ENCODE measurements at regions not wholly inside any gene's neighbourhood (a gene's known extent, or its start where the extent isn't known, plus 50 kb on each side); places are given as distances from the start of the nearest gene placed in this dataset.
"Not testable (repeated sequence)": the region's sequence is repeated elsewhere in the genome, so short reads cannot be mapped to it uniquely, and the experiment has no call there.

GRCh38 chr5:94102849-94103248 lies 361.4 kb upstream of the POU5F2 start:
- TF ChIP-seq GATA1 (IDR thresholded peaks at IDR 0.05; ENCODE audit: low read depth, low read length) (no peak), POLR2A (IDR thresholded peaks at IDR 0.05; ENCODE audit: low read length) (no peak)
- no peak for DNase-seq

DNA sequence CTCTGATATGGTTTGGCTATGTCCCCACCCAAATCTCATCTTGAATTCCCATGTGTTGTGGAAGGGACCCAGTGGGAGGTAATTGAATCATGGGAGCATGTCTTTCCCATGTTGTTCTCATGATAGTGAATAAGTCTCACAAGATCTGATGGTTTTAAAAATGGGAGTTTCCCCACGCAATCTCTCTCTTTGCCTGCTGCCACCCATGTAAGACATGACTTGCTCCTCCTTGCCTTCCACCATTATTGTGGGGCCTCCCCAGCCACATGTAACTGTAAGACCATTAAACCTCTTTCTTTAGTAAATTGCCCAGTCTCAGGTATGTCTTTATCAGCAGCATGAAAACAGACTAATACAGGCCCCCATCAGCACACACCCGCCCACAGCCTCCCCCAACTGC lies 356.0 kb upstream of the POU5F2 start:
- not testable (repeated sequence) for DNase-seq

DNA sequence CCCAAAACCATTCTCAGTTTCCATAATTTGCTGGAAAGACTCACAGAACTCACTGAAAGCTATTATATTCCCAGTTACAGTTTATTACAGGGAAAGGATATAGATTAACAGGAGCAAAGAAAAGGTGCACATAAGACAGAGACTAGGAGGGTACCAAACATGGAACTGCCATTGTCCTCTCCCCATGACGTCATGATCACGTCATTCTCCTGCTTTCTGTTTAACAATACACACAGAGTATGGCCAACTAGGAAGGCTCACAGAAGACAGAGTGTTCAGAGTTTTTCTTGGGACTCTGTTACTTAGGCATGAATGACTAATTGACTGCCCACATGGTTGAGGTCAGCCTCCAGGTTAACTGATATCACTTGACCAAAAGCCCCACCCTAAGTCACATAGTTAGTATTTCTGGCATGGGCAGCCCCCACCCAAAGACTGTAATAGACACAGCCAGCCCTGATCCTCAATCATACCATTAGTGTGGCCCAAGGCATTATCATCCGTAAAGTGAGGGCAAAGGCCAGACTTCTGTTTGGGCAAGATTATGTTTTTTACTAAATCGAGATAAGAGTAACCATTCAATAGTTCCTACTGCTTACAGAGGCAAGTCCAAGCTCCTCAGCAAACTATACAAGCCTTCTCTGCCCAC lies 353.5 kb upstream of the POU5F2 start:
- TF ChIP-seq POLR2A (IDR thresholded peaks at IDR 0.05; ENCODE audit: low read length) (no peak), GATA1 (IDR thresholded peaks at IDR 0.05; ENCODE audit: low read depth, low read length) (no peak)
- peak; percentile 56 to 90 for DNase-seq

- no peak for DNase-seq
- TF ChIP-seq GATA1 (IDR thresholded peaks at IDR 0.05; ENCODE audit: low read depth, low read length), result no peak
- no peak for TF ChIP-seq POLR2A (IDR thresholded peaks at IDR 0.05; ENCODE audit: low read length)
Measured at GRCh38 chr5:94093300-94093699, 351.9 kb upstream of the POU5F2 start.

DNA sequence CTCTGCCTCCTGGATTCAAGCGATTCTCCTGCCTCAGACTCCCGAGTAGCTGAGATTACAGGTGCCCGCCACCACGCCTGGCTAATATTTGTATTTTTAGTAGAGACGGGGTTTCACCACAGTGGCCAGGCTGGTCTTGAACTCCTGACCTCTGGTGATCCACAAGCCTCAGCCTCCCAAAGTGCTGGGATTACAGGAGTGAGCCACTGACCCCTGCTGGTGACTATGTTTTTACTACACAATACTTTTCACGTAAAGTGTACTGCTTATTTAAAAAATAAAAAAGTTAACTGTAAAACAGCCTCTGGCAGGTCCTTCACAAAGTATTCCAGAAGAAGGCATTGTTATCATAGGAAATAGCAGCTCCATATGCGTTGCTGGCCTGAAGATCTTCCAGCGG lies 345.2 kb upstream of the POU5F2 start:
- DNase-seq, result peak; percentile 33 to 38

GRCh38 chr5:94086194-94086593 lies 344.8 kb upstream of the POU5F2 start:
- no peak for DNase-seq
- TF ChIP-seq GATA1 (IDR thresholded peaks at IDR 0.05; ENCODE audit: low read depth, low read length) (no peak), POLR2A (IDR thresholded peaks at IDR 0.05; ENCODE audit: low read length) (no peak)

DNA sequence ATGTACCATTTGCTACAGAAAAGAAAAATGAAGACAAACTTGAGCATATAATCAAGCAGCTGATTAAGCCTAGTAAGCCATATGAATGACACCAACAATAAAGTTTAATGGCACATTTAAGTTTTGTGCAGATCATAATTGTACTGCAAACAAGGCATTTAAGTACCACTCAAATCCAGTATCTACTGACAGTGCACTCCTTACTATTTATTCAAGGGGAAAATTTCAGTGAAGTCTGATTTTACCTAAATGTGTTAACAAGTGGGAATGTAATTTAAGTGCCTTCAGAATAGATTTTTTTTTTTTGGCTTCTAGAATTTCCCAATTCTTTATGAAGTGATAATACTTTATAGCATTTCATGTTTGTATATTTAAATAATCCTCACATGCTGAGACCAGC lies 341.0 kb upstream of the POU5F2 start:
- no peak for DNase-seq
- TF ChIP-seq GATA1 (IDR thresholded peaks at IDR 0.05; ENCODE audit: low read depth, low read length), result no peak
- no peak for TF ChIP-seq POLR2A (IDR thresholded peaks at IDR 0.05; ENCODE audit: low read length)

DNA sequence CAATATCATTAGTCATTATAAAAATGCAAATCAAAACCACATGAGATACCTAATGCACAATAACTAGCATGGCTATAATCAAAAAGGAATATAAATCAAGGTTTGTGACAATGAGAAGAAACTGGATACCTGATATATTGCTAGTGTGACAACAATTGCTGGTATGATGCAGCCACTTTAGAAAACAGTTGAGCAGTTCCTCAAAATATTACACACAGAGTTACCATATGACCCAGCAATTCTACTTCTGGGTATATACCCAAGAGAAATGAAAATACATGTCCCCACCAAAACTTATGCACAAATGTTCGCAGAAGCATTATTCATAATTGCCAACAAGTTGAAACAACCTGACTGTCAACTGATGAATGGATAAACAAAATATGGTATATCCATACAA lies 339.7 kb upstream of the POU5F2 start:
- DNase-seq, result no peak
- TF ChIP-seq GATA1 (IDR thresholded peaks at IDR 0.05; ENCODE audit: low read depth, low read length), result no peak
- no peak for TF ChIP-seq POLR2A (IDR thresholded peaks at IDR 0.05; ENCODE audit: low read length)

DNA sequence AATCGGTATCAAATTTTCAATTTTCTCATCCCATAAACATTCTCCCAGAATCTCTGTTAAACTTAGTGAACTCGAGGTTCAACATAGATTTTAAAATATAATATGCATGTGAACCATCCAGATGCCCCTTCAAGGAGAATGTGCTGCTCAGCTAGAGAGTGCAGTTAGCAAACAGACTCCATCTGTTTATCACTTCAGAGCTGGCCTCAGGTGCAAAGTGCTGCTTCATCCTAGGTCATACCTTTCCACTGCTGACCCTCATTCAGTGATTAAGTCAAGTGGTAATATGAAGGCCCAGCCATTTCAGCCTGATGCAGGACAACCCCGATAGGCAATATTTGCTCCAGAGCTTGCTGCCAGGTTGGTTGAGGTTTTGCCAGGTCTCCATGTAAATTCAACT lies 339.0 kb upstream of the POU5F2 start:
- TF ChIP-seq GATA1 (IDR thresholded peaks at IDR 0.05; ENCODE audit: low read depth, low read length), result no peak
- no peak for TF ChIP-seq POLR2A (IDR thresholded peaks at IDR 0.05; ENCODE audit: low read length)
- DNase-seq, result no peak

DNA sequence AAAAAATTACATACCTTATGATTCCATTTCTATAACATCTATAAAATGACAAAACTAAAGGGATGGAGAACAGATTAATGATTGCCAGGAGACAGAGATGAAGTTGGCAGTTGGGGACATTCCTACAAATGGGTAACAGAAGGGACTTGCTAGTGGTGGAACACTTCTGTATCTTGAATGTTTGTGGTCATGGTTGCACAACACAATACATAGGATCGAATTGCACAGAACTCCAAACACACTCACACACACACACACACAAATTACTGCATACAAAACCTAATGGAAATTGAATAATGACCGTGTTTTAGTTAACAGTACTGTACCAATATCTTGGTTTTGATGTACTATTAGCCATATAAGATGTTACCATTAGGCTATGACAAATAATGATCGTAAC lies 330.7 kb upstream of the POU5F2 start:
- DNase-seq, result no peak
- TF ChIP-seq GATA1 (IDR thresholded peaks at IDR 0.05; ENCODE audit: low read depth, low read length) (no peak), POLR2A (IDR thresholded peaks at IDR 0.05; ENCODE audit: low read length) (no peak)

- DNase-seq, result no peak
- TF ChIP-seq POLR2A (IDR thresholded peaks at IDR 0.05; ENCODE audit: low read length) (no peak), GATA1 (IDR thresholded peaks at IDR 0.05; ENCODE audit: low read depth, low read length) (no peak)
Measured at GRCh38 chr5:94066437-94067207, 325.2 kb upstream of the POU5F2 start.

GRCh38 chr5:94064025-94064424 lies 322.6 kb upstream of the POU5F2 start:
- DNase-seq, result no peak
- TF ChIP-seq GATA1 (IDR thresholded peaks at IDR 0.05; ENCODE audit: low read depth, low read length) (no peak), POLR2A (IDR thresholded peaks at IDR 0.05; ENCODE audit: low read length) (no peak)

GRCh38 chr5:94057655-94058054 lies 316.3 kb upstream of the POU5F2 start:
- TF ChIP-seq GATA1 (IDR thresholded peaks at IDR 0.05; ENCODE audit: low read depth, low read length) (no peak), POLR2A (IDR thresholded peaks at IDR 0.05; ENCODE audit: low read length) (no peak)
- no peak for DNase-seq

GRCh38 chr5:94057217-94057616 lies 315.8 kb upstream of the POU5F2 start:
- DNase-seq, result no peak
- TF ChIP-seq GATA1 (IDR thresholded peaks at IDR 0.05; ENCODE audit: low read depth, low read length), result no peak
- no peak for TF ChIP-seq POLR2A (IDR thresholded peaks at IDR 0.05; ENCODE audit: low read length)

DNA sequence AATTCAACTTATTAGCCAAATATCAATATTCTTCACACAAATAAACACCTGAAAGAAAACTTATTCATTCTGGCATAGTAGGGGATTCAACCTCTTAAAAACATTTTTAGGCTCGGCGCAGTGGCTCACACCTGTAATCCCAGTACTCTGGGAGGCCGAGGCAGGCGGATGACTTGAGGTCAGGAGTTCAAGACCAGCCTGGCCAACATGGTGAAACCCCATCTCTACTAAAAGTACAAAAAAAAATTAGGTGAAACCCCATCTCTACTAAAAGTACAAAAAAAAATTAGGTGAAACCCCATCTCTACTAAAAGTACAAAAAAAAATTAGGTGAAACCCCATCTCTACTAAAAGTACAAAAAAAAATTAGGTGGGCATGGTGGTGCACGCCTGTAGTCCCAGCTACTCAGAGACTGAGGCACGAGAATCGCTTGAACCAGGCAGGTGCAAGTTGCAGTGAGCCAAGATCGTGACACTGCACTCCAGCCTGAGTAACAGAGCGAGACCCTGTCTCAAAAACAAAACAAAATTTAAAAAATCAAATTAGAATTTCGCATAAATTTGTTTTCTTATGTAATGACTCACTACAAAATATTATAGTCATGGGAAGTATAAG lies 308.0 kb upstream of the POU5F2 start:
- not testable (repeated sequence) for DNase-seq
